ENCODE measurements at regions not wholly inside any gene's neighbourhood (a gene's known extent, or its start where the extent isn't known, plus 50 kb on each side); places are given as distances from the start of the nearest gene placed in this dataset.
"Not testable (repeated sequence)": the region's sequence is repeated elsewhere in the genome, so short reads cannot be mapped to it uniquely, and the experiment has no call there.

GRCh38 chr4:183044924-183045640 is 54.0 kb upstream of the WWC2 start:
- H3K36me3 ChIP-seq (ENCODE audit: insufficient read depth, low read length); H3F3A ChIP-seq (ENCODE audit: insufficient read depth, low read length, poor library complexity, severe bottlenecking); H3K27ac ChIP-seq (ENCODE audit: low read length); H3K4me2 ChIP-seq (ENCODE audit: low read length); H3K79me2 ChIP-seq (replicated peaks; ENCODE audit: insufficient read depth, low read length); H3K27me3 ChIP-seq (ENCODE audit: insufficient read depth, low read depth, low read length); H3K4me3 ChIP-seq (ENCODE audit: low read length); H3K9me2 ChIP-seq (ENCODE audit: insufficient read depth, low read length); H2AFZ ChIP-seq (ENCODE audit: low read depth, low read length); H3K9ac ChIP-seq (ENCODE audit: low read length); H3K9me3 ChIP-seq (ENCODE audit: low read length); H4K20me1 ChIP-seq (ENCODE audit: insufficient read depth): not testable (repeated sequence)

- H3K9me3 ChIP-seq (ENCODE audit: low read length): no peaks in the 10 kb centered on the region
- no peaks in the 10 kb centered on the region for H3K27me3 ChIP-seq (ENCODE audit: insufficient read depth, low read depth, low read length)
- TF ChIP-seq CTCF (IDR thresholded peaks at IDR 0.05; ENCODE audit: poor library complexity, severe bottlenecking): no peak
- no peak for TF ChIP-seq EP300 (conservative IDR thresholded peaks at IDR 0.05; ENCODE audit: poor library complexity, severe bottlenecking)
- TF ChIP-seq MXI1 (conservative IDR thresholded peaks at IDR 0.05; ENCODE audit: poor library complexity, severe bottlenecking): no peak
- TF ChIP-seq TAF1 (IDR thresholded peaks at IDR 0.05; ENCODE audit: low read depth): no peak
- TF ChIP-seq SMC3 (conservative IDR thresholded peaks at IDR 0.05; ENCODE audit: poor library complexity): no peak
- TF ChIP-seq EZH2 (IDR thresholded peaks at IDR 0.05; ENCODE audit: borderline replicate concordance, insufficient read depth, low read length, poor library complexity, severe bottlenecking): no peak
- no peak for TF ChIP-seq REST (IDR thresholded peaks at IDR 0.05; ENCODE audit: borderline replicate concordance)
- no peak for TF ChIP-seq RAD21 (conservative IDR thresholded peaks at IDR 0.05)
- TF ChIP-seq POLR2AphosphoS5 (IDR thresholded peaks at IDR 0.05): no peak
- H3K4me3 ChIP-seq (ENCODE audit: low read length): no peak overlapping the region
- no peaks in the 10 kb centered on the region for H4K20me1 ChIP-seq (ENCODE audit: insufficient read depth)
- H3K9ac ChIP-seq (ENCODE audit: low read length): no peak overlapping the region
- no peak overlapping the region for H3K4me2 ChIP-seq (ENCODE audit: low read length)
- H3K79me2 ChIP-seq (replicated peaks; ENCODE audit: insufficient read depth, low read length): no peaks in the 10 kb centered on the region
- H3K27ac ChIP-seq (ENCODE audit: low read length): no peak overlapping the region
- H3K9me2 ChIP-seq (ENCODE audit: insufficient read depth, low read length): no peaks in the 10 kb centered on the region
- no peaks in the 10 kb centered on the region for H3F3A ChIP-seq (ENCODE audit: insufficient read depth, low read length, poor library complexity, severe bottlenecking)
- H3K36me3 ChIP-seq (ENCODE audit: insufficient read depth, low read length): no peaks in the 10 kb centered on the region
- H2AFZ ChIP-seq (ENCODE audit: low read depth, low read length): no peak overlapping the region
Measured at GRCh38 chr4:183038436-183038835, 60.6 kb upstream of the WWC2 start.
